ENCODE measurements at regions not wholly inside any gene's neighbourhood (a gene's known extent, or its start where the extent isn't known, plus 50 kb on each side); places are given as distances from the start of the nearest gene placed in this dataset.

DNA sequence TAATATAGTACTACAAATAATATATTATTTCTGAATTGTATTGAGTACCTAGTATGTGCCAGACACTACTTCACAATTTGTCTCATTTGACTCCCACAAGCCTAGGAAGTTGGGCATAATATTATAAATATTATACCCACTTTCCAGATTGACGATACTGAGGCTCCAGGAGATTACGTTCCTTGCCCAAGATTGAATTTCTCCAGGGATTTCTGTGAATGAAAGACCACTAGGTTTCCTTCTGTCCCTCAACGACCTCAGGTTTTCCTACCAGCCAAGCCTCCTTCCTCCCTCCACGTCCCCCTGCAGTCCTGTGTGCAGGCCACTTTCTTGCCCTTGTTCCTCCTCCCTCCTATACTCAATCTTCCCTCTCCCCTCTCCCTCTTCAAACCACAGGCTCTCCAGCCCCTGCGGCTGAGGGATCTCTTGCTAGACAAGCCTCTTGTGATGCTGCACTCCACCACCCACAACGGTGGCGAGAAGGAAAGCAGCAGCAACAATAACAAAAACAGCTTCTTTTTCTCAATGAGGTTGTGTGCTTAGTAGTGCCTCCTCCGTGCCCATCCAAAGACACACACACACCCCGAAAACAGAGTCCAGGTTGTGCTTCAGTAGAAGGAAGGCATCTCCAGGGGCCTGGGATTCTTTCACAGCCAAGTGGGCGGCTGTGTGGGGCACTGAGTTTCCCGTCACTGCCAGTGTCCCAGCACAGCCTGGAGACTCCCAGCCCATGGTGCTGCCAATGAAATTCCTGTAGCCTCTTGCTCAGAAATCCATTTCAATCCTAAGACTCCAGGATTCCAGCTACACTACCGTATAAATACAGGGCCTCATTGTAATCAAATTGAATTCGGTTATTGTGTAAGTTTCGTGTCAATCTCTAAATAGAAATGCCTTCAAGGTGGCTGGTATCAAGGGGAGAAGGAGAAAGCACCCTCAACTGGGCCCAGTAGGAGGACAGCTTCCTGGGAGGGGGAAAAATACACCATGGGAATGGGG, 94.4 kb downstream of the NCR2 start:
- no peak for FAIRE-seq

DNA sequence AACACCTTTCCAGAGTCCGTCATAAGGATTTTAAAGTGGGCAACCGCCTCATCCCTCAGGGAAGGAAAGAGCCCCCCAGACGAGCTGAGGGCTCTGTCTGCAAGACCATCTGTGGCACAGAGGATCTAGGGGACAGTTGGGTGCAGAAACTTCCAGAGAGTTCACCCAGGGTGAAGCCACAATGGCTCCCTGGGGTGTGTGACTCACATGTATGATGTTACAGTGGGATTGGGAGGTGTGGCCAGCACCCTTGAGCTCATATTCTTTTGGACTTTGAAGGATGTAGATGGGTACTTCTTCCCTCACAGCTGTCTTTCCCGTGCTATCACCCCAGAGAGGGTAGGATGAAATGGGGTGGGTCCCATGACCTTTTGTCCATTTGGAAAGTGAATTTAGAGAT, 95.5 kb downstream of the NCR2 start:
- FAIRE-seq: no peak

DNA sequence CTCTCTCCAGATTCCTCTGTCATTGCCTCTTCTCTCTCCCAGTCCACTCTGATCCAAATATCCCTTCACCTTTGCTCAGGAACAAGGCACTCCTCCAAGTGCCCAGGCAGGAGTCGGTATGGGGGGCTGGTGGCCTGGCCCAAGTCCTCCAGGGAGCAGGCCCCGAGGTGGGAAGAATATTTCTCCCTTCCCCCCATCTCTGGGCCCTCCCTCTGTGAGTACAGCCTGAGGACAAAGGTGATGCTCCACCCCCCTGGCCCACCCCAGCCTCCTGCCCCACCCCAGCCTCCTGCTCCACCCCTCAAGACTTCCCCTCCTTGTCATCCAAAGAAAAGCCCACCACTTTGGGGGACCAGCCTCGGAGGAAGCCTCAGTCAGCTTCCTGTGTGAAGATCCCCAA, 96.9 kb downstream of the NCR2 start:
- FAIRE-seq: no peak

DNA sequence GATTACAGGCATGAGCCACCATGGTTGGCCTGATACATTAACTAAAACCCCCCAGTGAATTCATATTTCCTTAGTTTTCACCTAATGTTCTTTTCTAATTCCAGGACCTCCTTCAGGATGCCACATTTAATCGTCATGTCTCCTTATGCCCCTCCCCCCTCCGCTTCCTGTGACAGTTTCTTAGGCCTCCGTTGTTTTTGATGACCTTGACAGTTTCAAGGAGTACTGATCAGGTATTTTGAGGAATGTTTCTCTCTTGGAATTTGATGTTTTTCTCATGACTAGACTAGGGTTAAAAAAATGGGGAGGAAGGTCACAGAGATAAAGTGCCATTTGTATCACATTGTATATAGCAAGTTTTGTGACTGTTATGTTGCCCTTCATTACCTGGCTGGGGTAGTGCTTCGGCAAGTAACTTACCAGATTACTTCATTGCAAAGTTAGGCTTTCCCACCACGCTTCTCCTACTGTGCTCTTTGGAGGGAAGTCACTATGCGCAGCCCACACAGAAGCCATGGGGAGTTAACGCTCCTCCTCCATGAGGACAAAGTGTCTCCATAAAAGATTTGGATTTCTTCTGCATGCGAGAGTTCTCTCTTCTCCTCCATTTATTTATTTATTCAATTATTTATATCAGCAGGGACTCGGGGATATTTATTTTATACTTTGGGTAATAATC, 99.5 kb downstream of the NCR2 start:
- no peak for FAIRE-seq

DNA sequence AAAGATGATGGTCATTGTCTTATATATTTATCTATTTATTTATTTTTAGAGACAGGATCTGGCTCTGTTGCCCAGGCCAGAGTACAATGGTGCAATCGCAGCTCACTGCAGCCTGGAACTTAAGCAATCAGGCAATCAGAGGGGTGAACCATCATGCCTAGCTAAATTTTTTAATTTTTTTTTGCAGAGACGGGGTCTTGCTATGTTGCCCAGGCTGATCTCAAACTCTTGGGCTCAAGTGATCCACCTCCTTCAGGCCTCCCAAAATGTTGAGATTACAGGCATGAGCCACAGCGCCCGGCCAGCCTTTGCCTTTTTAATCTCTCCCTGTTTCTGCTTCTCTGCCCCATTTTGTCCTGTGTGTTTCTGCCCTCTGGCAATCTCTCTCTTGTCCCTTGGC, 102.2 kb downstream of the NCR2 start:
- FAIRE-seq: no peak

DNA sequence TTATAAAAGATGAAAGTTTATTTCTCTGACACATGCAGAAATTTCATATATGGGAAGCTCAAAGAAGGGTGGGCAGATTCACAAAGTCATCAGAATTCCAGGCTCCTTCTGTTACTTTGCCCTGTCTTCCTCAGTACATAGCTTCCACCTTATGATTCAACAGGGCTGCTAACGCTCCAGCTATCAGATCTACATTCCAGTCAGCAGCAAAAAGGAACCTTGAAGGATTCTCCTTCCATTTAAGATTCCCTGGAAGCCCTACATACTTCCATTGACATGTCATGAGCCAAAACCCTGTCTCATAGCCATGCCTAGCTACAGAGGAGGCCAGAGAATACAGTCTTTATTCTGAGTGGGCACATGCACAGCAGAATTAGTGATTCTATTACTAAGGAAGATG, 103.3 kb downstream of the NCR2 start:
- FAIRE-seq: no peak

DNA sequence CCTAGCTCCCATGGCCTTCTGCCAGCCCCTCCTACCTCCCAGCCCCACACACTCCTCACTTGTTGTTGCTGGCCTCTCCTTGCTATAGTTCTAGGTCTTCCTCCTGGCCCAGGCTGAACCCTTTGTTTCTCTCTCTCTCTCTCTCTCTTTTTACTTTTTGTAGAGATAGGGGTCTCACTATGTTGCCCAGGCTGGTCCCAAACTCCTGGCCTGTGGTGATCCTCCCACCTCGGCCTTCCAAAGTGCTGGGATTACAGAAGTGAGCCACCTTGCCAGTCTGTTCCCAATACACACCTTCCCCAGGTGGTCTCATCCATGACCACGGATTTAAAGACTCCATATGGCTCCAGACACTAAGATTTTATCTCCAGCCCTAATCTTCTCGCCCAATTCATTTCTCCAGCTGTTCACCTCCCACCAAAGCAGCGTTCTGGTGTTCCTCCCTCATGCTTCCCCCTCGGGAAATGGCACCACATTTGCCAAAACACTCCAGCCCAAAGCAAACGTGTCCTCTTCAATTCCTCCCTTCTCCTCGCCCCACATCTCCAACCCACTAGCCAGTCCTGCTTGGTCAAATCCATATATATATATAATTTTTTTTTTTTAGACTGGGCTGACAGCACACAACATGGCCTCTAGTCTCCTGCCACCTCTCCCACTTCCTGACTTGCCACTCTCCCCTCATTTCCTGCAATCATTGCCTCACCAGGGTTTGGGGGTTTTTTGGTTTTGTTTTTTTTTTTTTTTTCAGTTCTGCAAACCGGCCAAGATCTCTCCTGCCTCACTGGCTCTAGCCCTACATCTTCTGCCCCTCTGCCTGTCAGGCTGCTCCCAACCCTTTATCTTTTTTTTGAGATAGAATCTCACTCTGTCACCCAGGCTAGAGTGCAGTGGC, 104.4 kb downstream of the NCR2 start:
- FAIRE-seq: no peak

DNA sequence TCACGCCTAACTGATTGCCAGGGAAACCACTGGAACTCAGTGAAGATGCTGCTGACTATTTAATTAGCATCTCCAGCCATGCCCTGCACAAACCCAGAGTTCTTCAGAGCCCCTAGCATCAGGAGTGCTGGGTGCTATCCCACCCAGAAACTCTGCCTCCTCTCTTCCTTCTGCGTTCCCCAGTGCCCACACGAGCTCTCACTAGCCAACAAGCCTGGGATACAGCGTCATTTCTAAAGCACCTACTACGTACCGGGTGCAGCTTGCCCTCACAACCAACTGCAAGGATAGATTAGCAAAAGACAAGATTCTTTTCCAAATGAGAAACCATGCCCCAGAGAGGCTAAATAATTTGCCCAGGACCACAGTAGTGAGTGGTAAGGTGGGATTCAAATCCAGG, 105.2 kb upstream of the FOXP4 start:
- FAIRE-seq: no peak

DNA sequence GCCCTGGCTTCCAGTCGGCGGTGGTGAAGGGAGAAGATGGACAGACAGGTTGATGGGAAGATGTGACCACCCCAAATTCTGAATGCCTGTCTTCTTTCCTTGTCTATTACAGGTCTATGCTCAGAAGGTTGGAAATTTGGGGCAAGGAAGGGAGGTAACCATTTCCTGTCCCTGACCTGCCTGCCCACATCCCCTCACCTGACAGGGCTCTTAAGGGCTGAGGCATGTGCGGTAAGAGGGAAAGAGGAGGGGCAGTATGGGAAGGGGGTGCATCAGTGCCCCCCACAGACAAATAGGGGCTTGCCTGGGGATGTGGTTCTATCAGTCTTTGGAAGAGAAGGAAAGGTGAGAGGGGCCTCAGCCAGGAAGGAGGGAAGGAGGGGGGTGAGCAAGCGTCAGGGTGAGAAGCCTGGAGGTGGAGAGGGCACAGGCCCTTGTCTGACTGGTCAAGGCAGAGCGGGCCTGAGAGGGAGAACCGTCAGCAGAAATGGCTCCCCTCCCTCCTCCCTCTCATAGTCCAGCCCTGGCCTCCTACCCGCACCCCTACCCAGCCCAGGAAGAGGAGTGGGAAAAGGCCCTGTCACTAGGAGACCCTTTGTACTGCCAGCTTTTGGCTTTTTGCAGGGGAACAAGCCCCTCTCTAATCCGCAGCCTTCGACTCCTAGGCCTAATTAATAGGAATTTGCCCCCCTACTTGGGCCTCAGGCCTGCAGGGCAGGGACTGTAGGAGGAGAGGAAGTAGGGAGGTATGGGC, 104.4 kb upstream of the FOXP4 start:
- no peak for FAIRE-seq

DNA sequence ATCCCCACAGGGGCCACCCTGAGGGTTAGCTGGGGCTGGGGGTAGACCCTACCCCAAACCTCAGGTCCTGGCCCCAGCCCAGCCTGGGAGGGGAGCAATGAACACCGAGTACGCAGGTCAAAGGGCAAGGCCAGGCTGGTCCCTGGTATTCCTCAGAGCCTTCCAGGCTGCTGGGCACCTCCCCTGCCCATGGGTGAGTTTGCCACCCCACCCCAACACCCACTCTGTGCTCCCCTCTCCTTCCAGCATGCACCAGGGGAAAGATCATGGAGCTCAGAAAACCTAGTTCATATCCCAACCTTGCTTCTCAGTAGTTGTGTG, 103.9 kb upstream of the FOXP4 start:
- no peak for FAIRE-seq

DNA sequence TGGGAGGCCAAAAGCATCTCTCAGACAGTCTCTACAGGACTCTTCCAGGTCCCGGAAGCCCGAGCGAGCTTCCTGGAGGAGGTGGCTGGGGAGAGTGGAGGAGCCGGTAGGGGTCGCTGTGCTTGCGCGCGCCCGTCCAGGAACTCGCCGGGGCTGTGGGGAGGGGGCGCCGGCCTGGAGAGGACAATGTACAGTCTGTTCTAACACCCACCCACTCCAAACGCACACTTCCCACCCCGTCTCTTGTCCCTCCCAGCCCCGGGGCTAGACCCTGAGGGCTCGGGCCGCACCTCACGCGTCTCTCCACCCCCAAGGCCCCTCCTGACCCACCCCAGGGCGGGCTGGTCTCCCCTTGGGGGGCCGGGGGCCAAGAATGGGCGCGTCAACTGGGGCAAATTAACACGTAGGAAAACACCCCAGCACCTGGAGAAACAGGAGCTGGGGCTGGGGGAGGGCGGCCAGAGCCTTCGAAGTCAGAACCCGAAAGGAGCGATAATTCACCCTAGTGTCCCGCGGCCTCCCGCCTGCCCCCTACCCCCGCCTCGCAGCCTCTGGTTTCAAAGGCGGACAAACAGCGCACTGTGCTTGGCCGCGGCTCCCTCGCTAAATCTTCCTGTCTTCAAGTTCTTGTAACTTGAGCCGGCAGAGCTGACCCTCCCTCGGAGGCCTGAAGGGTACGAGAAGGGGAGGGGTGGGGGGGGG, 103.2 kb upstream of the FOXP4 start:
- no peak for FAIRE-seq

DNA sequence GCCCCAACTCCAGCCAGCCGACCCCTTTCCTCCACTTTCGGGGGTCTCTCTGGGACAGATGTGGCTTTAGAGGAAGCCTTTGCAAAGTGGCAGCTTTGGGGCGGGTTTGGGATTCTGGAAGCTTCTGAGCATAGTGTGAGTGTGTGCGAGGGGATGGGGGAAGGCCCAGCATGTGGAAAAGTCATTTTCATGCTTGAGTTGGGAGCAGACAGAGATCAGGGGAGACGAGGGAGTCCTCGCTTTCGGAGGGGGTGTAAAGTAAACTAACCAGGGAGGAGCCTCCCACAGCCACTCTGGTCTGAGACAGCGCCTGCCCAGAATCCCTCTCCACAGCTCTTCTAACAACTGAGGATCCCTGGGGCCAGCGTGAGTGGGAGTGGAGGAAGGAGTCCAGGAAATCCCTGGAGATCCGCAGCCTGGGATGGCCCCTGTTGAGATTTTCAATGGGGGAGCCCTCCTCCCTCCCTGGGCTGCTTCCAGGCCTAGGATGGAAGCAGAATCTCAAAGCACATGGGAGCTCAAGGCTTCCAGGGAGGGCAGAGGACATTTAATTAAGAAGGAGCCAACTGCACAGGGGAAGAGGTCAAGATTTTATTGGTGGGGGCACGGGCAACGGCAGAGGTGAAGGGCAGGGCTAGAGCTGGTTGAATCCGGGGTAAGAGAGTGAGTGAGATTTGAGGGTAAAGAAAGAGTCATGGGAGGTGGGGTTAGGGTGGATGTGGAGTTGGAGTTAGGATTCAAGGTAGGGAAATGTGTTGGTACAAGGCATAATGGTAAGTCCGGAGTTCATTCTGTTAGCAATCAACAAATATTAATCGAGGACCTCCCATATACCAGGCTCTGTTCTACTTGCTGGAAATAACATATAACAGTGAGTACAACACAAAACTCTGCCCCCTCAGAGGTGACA, 102.3 kb upstream of the FOXP4 start:
- no peak for FAIRE-seq

DNA sequence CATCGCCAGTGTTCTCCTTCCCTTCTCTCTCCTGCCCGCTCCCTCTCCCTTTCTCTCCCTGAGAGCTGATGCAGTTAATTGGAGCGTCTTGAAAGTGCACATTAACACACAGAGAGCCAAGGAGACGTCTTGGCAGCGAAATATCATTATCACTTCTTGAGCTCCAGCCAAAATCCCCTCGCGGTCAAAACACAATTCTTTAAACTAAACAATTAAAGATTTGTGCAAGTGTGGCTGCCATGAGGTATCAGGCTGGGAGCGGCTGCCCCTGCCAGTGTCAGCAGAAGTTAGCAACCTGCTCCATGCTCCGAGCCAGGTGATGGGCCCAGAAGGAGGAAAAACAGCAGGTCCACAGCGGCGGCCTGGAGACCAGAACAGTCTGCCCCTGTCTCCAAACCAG, 100.9 kb upstream of the FOXP4 start:
- FAIRE-seq: no peak

DNA sequence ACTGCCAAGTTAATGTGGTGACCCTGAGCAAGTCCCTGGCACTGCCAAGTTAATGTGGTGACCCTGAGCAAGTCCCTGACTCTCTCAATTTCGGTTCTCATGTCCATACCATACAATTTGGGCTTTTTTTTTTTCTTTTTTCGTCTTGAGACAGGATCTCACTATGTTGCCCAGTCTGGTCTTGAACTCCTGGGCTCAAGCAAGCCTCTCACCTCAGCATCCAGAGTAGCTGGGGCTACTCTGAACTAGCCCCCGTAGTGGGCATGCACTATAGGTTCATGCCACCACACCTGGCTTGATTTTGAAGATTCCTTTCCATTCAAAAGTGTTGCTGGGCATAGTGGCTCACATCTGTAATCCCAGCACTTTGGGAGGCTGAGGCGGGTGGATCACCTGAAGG, 100.0 kb upstream of the FOXP4 start:
- no peak for FAIRE-seq

DNA sequence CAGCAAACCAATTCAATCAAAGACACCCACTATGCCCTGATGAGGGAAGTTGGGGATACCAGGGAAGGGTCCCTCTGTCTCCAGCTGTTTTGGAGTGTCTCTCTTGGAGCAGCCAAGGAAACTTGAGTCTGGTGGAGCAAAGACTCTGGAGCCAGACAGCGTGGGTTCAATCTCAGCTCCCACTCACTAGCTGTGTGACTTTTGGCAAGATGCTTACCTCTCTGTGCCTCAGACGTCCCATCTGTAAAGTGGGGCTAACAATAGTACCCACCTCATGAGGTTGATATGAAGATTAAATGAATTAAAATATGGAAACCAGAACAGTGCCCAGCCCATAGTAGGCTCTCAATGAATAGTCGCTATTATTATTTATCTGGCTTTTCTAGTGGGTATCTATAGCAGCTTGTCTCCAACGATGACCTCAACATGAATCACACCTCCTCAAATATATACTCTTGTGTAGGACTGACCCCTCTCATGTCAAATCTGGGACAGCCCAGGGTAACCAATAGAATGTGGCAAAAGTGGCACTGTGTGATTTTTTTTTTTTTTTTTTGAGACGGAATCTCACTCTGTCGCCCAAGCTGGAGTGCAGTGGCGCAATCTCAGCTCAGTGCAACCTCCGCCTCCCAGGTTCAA, 99.2 kb upstream of the FOXP4 start:
- FAIRE-seq: no peak

DNA sequence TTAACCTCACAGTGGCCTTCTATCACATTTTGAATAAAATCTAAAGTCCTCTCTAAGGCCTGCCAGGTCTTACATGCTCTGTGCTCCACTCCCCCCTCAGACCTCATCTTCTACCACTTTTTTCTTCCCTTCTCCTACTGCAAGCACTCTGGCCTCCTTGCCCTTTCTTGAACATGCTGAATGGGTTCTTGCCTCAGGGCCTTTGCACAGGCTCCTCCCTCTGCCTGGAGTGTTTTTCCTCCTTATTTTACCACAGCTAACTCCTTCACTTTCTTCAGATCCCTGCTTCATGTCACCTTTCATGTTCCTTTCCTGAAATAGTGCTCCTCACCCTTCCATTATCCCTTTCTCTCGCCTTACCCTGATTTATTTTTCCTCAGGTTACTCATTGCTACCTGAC, 97.9 kb upstream of the FOXP4 start:
- FAIRE-seq: no peak

DNA sequence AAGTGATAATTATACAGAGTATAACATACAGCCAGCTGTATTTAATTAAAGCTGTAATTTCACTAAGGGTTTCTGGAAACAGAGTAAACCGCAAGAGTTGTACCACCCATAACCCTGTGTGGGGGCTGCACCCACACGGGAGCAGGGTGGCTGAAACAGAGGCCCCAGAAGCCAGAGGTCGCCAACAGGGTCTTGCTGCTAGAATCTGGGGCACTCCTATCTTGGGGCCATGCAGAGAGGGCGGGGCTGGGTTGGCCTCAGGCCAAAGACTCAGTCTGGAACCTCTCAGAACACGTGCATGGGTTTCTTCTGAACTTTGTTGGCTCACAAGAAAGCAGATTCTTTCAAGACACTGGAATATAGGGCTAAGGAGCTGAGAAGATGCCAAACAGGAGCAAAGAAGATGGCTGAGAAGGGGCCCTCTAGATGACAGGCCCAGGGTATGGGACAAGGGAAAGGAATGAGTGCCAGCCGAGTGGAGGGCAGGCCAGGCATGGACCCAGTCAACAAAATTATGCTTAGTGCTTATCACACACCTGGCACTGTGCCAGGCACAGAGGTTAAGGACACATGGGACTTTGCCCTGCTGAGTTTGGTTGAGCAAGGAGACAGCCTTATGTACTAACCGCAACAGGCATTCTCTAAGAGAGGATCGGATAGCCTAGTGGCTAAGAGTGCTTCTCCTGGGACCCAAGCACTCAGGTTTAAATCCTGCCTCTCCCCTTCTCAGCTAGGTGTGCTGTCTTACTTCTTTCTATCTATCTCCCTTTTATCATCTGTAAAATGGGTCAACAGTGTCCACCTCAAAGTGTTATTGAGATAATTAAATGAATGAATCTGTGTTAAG, 96.6 kb upstream of the FOXP4 start:
- no peak for FAIRE-seq

DNA sequence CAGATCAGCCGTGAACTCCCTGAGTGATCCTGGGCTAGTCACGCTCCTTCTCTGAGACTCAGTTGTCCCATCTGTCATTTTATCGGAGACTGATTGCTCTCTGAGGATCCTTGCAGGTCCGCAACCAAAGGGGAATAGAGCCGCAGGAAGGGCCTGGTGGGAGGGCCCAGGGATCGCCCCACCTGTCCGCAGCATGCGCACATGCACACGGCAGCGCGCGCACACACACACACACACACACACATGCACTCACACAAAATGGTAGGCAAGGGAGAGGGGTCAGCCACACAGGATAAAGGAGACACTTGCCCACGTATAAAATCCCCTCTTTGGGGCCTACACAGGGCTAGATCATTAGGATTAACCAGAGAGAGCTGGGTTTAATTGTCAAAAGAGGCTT, 95.6 kb upstream of the FOXP4 start:
- FAIRE-seq: no peak

DNA sequence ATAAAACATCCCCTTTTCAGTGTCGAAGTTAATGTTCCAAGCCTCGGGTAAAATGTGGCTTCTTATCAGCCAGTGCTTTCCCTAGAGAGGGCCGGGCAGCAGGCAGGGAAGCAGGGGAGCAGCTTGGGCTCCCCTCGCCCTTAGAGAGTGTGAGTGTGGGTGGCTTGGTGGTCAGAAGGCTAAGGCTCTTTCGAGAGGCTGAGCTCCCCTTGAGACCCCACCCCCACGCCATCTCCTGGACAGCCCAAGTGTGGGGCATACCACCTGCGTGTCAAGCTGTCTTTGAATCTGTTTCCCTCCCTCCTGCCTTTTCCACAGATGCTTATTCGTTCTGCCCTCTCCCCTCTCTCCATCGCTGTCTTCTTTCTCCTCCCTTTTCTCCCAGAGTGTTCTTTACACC, 95.1 kb upstream of the FOXP4 start:
- no peak for FAIRE-seq

Measured in islet of Langerhans (tissue), 1 donor.